AG10803 (cell line): ENCODE measurements at regions not wholly inside any gene's neighbourhood (a gene's known extent, or its start where the extent isn't known, plus 50 kb on each side); places are given as distances from the start of the nearest gene placed in this dataset.

Experiments
- DNase-seq: peaks from one replicate; pipeline ENCODE4 v3.0.0; 2010; ENCODE audit warnings: low read depth
- H3K4me3 ChIP-seq: 2 replicates; pipeline ENCODE4 v1.5.1; 2011; ENCODE audit warnings: mild to moderate bottlenecking, low read length, control low read depth
- CTCF ChIP-seq: conservative IDR thresholded peaks from 2 replicates; pipeline ENCODE4 v1.5.1; 2011; ENCODE audit warnings: mild to moderate bottlenecking, low read length, control low read depth, inconsistent platforms

GRCh38 chr5:27341342-27341741 is 303.0 kb upstream of the CDH9 start:
- TF ChIP-seq CTCF = no peak
- no peak overlapping the region for H3K4me3 ChIP-seq
- no peak for DNase-seq

- TF ChIP-seq CTCF = no peak
- DNase-seq = no peak
- no peak overlapping the region for H3K4me3 ChIP-seq
Measured at GRCh38 chr5:27336817-27337216, 298.4 kb upstream of the CDH9 start.

GRCh38 chr5:27328480-27328879 is 290.1 kb upstream of the CDH9 start:
- H3K4me3 ChIP-seq = no peak overlapping the region
- TF ChIP-seq CTCF = no peak
- DNase-seq = peak; percentile 79

GRCh38 chr5:27325513-27325912 is 287.1 kb upstream of the CDH9 start:
- TF ChIP-seq CTCF = no peak
- no peak for DNase-seq
- no peak overlapping the region for H3K4me3 ChIP-seq

- TF ChIP-seq CTCF = no peak
- H3K4me3 ChIP-seq = no peak overlapping the region
- DNase-seq = no peak
Measured at GRCh38 chr5:27318701-27319100, 280.3 kb upstream of the CDH9 start.

- DNase-seq = peak; percentile 65
- H3K4me3 ChIP-seq = no peak overlapping the region
- no peak for TF ChIP-seq CTCF
Measured at GRCh38 chr5:27316271-27316650, 277.9 kb upstream of the CDH9 start.

- peak; percentile 77 for DNase-seq
- no peak for TF ChIP-seq CTCF
- H3K4me3 ChIP-seq = no peak overlapping the region
Measured at GRCh38 chr5:27315363-27316270, 277.2 kb upstream of the CDH9 start.
